ENCODE measurements at regions not wholly inside any gene's neighbourhood (a gene's known extent, or its start where the extent isn't known, plus 50 kb on each side); places are given as distances from the start of the nearest gene placed in this dataset.

GRCh38 chrX:35023683-35024082 lies 81.1 kb downstream of the FAM47B start (continued):
- no peak for TF ChIP-seq ZNF512B (CRISPR knock-in tag; IDR thresholded peaks at IDR 0.05; ENCODE audit: borderline replicate concordance)
- TF ChIP-seq SMAD1 (CRISPR knock-in tag; IDR thresholded peaks at IDR 0.05; ENCODE audit: borderline replicate concordance, low read depth) = no peak
- TF ChIP-seq THRA (CRISPR knock-in tag; IDR thresholded peaks at IDR 0.05; ENCODE audit: borderline replicate concordance) = no peak
- no peak for TF ChIP-seq PHF8 (CRISPR knock-in tag; IDR thresholded peaks at IDR 0.05)
- no peak for TF ChIP-seq ZNF3 (CRISPR knock-in tag; IDR thresholded peaks at IDR 0.05)
- no peak for TF ChIP-seq MED13 (CRISPR knock-in tag; IDR thresholded peaks at IDR 0.05)
- TF ChIP-seq ZNF503 (CRISPR knock-in tag; IDR thresholded peaks at IDR 0.05) = no peak
- TF ChIP-seq ARNTL (CRISPR knock-in tag; IDR thresholded peaks at IDR 0.05) = no peak
- TF ChIP-seq RBM22 (optimal IDR thresholded peaks at IDR 0.05; ENCODE audit: low read length) = no peak

All from HepG2 (cell line).